Progenitor cell of endocrine pancreas (in vitro differentiated cells): ENCODE measurements at regions not wholly inside any gene's neighbourhood (a gene's known extent, or its start where the extent isn't known, plus 50 kb on each side); places are given as distances from the start of the nearest gene placed in this dataset.

Experiments used
- DNase-seq: peaks from one replicate; pipeline ENCODE4 v3.0.0; 2021; ENCODE audit warnings: low spot score; ENCODE audit not compliant: unreplicated experiment
- H3K27ac Mint-ChIP-seq: 2 replicates; pipeline ENCODE4 v1.8.0; 2021; ENCODE audit warnings: mild to moderate bottlenecking, moderate library complexity, mixed read lengths
- H3K27me3 Mint-ChIP-seq: 2 replicates; pipeline ENCODE4 v1.8.0; 2021; ENCODE audit warnings: mixed read lengths
- H3K36me3 Mint-ChIP-seq: 2 replicates; pipeline ENCODE4 v1.8.0; 2022; ENCODE audit warnings: mixed read lengths; ENCODE audit not compliant: insufficient read depth
- H3K4me1 Mint-ChIP-seq: 2 replicates; pipeline ENCODE4 v1.8.0; 2021; ENCODE audit warnings: low read depth, mixed read lengths
- H3K4me3 Mint-ChIP-seq: 2 replicates; pipeline ENCODE4 v1.8.0; 2021; ENCODE audit warnings: low read depth, mild to moderate bottlenecking, moderate library complexity, mixed read lengths
- H3K9me3 Mint-ChIP-seq: 2 replicates; pipeline ENCODE4 v1.8.0; 2021; ENCODE audit warnings: low read depth, mixed read lengths
- TF ChIP-seq, protein P1 (sequence below): fragments of 200-600 bp; sonication (generic); IDR thresholded peaks from one replicate; pipeline ENCODE4 v1.5.0; 2021; ENCODE audit warnings: antibody characterized with exemption, mild to moderate bottlenecking; ENCODE audit not compliant: unreplicated experiment

DNA sequence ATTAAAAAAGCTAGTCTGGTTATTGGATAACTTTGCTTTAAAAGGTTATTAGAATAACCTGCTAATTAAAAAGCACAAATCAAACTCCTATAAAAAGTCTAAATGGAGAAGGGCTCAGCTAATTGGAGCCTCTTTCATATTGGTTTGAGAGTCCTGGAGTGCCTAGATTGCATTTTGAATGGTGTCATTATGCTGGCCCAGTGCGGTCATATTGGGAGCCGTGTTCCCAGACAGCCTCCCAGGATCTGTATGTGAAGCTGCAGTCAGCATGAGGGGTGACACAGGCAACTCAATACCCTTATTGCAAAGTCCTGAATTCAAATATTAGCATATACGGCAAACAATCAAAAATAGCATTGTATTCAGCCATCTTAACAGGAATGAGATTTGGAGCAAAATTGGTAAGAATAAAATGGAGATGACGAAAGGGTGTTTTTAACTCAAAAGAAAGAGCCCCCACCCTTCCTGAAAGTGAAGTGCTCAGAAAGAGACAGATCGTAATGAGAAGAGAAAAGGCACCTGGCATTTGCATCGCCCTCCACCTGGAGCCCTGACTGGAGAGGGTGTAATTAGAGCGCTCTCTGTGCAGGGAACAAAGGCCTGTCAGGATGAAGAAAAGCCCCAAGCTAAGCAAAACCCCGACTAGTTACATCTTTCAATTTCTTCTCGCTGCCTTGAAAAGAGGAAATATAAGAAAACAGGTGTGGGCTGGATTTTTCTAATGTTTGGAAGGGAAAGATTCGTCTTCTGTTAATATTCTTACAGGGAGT is 621.0 kb upstream of the ADAMTS16 start:
- Mint-ChIP-seq H3K4me1 (peaks cover 6% of the 10 kb centered on the region), H3K36me3 (no peaks in the 10 kb centered on the region), H3K4me3 (no peak overlapping the region), H3K9me3 (no peaks in the 10 kb centered on the region), H3K27ac (no peak overlapping the region), H3K27me3 (peaks cover 32% of the 10 kb centered on the region)
- TF ChIP-seq, protein P1, sequence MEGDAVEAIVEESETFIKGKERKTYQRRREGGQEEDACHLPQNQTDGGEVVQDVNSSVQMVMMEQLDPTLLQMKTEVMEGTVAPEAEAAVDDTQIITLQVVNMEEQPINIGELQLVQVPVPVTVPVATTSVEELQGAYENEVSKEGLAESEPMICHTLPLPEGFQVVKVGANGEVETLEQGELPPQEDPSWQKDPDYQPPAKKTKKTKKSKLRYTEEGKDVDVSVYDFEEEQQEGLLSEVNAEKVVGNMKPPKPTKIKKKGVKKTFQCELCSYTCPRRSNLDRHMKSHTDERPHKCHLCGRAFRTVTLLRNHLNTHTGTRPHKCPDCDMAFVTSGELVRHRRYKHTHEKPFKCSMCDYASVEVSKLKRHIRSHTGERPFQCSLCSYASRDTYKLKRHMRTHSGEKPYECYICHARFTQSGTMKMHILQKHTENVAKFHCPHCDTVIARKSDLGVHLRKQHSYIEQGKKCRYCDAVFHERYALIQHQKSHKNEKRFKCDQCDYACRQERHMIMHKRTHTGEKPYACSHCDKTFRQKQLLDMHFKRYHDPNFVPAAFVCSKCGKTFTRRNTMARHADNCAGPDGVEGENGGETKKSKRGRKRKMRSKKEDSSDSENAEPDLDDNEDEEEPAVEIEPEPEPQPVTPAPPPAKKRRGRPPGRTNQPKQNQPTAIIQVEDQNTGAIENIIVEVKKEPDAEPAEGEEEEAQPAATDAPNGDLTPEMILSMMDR = no peak
- DNase-seq = no peak

DNA sequence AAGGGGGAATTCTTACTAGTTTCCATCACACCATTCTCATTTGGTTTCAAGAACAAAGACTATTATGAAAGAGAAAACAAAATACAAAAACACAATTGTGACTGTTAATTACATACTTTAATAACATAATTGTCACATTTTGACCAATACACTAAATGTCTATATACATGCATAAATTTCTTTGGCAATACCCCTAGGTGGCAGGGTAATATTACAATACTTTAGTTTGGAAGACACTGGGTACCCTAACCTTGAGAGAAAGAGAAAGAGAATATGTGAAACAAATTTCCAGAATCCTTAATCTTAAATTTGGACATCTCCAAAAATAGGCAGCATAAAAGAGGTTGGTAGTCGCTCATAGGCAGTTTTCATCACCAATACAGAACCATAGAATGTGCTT is 619.6 kb upstream of the ADAMTS16 start:
- H3K27me3 Mint-ChIP-seq = peaks cover 23% of the 10 kb centered on the region
- TF ChIP-seq, protein P1 = no peak
- no peaks in the 10 kb centered on the region for H3K9me3 Mint-ChIP-seq
- no peak overlapping the region for H3K4me3 Mint-ChIP-seq
- H3K27ac Mint-ChIP-seq = no peak overlapping the region
- no peaks in the 10 kb centered on the region for H3K36me3 Mint-ChIP-seq
- H3K4me1 Mint-ChIP-seq = no peaks in the 10 kb centered on the region
- DNase-seq = no peak

DNA sequence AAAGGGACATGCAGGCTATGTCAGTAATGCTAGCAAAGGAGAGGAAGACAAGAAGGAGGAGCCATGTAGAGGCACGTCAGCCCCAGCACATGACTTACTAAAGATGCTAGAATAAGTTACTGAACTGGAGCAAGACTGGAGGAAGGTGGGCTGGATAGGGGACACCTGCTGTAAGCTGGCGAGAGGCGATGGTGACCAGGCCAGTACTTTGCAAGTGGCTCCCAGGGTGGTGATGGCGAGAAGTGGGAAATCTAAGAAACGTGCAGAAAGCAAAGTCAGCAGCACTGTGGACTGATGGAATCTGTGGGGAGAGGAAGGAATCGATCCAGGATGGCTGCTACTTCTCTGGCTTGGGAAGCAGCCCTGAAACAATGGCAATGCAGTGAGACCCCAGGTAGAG is 617.1 kb upstream of the ADAMTS16 start:
- no peak overlapping the region for H3K4me3 Mint-ChIP-seq
- peaks cover 18% of the 10 kb centered on the region for H3K27me3 Mint-ChIP-seq
- no peak for DNase-seq
- no peaks in the 10 kb centered on the region for H3K36me3 Mint-ChIP-seq
- H3K27ac Mint-ChIP-seq = no peak overlapping the region
- no peaks in the 10 kb centered on the region for H3K4me1 Mint-ChIP-seq
- TF ChIP-seq, protein P1 = no peak
- no peaks in the 10 kb centered on the region for H3K9me3 Mint-ChIP-seq

DNA sequence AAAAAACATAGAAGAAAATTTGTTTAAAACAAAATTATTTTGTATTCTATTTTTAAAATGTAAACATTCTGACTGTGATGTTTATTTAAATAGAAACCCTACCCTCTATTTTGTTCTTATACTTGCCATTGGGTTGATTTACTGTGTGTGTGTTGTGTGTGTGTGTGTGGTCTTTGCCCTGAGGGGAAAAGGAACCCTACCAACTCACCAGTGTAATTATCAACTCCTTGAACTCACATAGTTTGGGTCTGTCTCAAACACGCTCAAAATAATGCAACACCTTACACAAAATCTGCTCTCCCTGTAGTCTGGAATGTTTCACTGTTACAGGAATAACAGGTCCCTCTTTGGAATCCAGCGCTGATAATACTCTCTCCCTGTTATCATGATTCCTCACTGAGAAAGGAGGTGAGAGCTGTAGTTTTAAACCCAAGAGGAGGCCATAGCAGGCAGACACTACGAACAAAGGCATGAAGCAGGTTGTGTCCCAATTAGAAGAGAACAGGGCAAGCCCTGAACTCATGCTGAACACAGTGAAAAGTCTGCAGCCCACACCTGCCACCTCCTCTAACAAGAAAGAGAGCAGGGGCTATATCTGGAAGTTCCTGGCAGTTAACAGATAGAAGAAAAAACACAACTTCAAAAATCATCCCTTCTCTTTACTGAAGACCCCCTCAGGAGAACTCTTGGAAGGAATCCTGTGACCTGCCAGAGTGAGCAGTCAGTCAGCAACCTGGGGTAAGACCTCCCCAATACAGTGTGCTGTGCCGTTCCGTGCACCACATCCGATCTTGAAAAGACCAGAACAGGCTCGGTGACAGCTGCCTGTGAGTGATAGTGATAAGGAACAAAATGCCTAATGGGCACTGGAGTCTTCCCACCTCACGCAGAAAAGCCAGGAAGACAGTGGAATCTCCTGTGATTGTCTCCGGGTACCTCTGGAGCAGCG is 608.1 kb upstream of the ADAMTS16 start:
- H3K4me1 Mint-ChIP-seq = no peaks in the 10 kb centered on the region
- no peak overlapping the region for H3K27ac Mint-ChIP-seq
- no peak for DNase-seq
- no peak overlapping the region for H3K4me3 Mint-ChIP-seq
- no peaks in the 10 kb centered on the region for H3K36me3 Mint-ChIP-seq
- peaks cover 18% of the 10 kb centered on the region for H3K27me3 Mint-ChIP-seq
- TF ChIP-seq, protein P1 = no peak
- H3K9me3 Mint-ChIP-seq = no peaks in the 10 kb centered on the region

DNA sequence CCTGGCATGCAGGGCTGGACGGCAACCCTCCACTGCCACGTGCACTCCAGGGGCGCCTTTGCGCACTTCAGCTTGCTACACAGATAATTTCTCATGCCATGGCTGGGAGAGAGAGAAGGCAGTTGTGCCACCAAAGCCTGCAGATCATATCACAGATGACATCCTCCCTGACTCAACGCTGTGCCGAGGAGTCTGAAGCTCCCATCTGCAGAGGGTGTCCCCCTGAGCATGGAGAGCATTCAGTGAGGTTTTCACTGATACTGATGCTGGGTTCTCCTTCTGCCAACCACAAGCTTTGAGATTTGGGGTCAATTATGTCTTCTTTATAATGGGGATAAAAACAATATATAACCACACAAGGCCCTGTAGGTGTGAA is 607.4 kb upstream of the ADAMTS16 start:
- H3K36me3 Mint-ChIP-seq = no peaks in the 10 kb centered on the region
- H3K9me3 Mint-ChIP-seq = no peaks in the 10 kb centered on the region
- peaks cover 18% of the 10 kb centered on the region for H3K27me3 Mint-ChIP-seq
- H3K4me3 Mint-ChIP-seq = no peak overlapping the region
- TF ChIP-seq, protein P1 = no peak
- H3K27ac Mint-ChIP-seq = no peak overlapping the region
- H3K4me1 Mint-ChIP-seq = no peaks in the 10 kb centered on the region
- DNase-seq = no peak
